GM23248 (cell line): ENCODE measurements at regions not wholly inside any gene's neighbourhood (a gene's known extent, or its start where the extent isn't known, plus 50 kb on each side); places are given as distances from the start of the nearest gene placed in this dataset.

Source experiments
- EZH2 ChIP-seq: fragments of 200-600 bp; sonication (generic); IDR thresholded peaks from 2 replicates; pipeline ENCODE4 v1.6.1; 2018; ENCODE audit warnings: antibody characterized with exemption, mild to moderate bottlenecking; ENCODE audit not compliant: insufficient read depth, poor library complexity, severe bottlenecking
- EZH2phosphoT487 ChIP-seq: fragments of 200-600 bp; sonication (generic); IDR thresholded peaks from 2 replicates; pipeline ENCODE4 v1.6.1; 2018; ENCODE audit warnings: antibody characterized with exemption, moderate library complexity, mild to moderate bottlenecking, low read depth; ENCODE audit not compliant: insufficient read depth

GRCh38 chr12:3421191-3421978 is 69.6 kb upstream of the PRMT8 start:
- TF ChIP-seq EZH2 (no peak), EZH2phosphoT487 (no peak)
